SJCRH30 (cell line): ENCODE measurements at regions not wholly inside any gene's neighbourhood (a gene's known extent, or its start where the extent isn't known, plus 50 kb on each side); places are given as distances from the start of the nearest gene placed in this dataset.
"Not testable (repeated sequence)": the region's sequence is repeated elsewhere in the genome, so short reads cannot be mapped to it uniquely, and the experiment has no call there.

Experiments
- DNase-seq, 2 experiments: peaks; one replicate each; pipeline ENCODE4 v3.0.0-alpha.2; 2015 to 2020
- H3K27ac ChIP-seq: fragments of 250-450 bp; sonication (Bioruptor Pico); 2 replicates; pipeline ENCODE4 v1.5.1; 2020; ENCODE audit warnings: mild to moderate bottlenecking, moderate library complexity
- H3K27me3 ChIP-seq: fragments of 250-450 bp; sonication (Bioruptor Pico); 2 replicates; pipeline ENCODE4 v1.5.1; 2020; ENCODE audit warnings: mild to moderate bottlenecking, moderate library complexity
- H3K36me3 ChIP-seq: fragments of 250-450 bp; sonication (Bioruptor Pico); 2 replicates; pipeline ENCODE4 v1.5.1; 2020; ENCODE audit warnings: mild to moderate bottlenecking, moderate library complexity
- H3K4me1 ChIP-seq: fragments of 250-450 bp; sonication (Bioruptor Pico); 2 replicates; pipeline ENCODE4 v1.5.1; 2020; ENCODE audit warnings: mild to moderate bottlenecking, moderate library complexity
- H3K4me3 ChIP-seq: fragments of 250-450 bp; sonication (Bioruptor Pico); 2 replicates; pipeline ENCODE4 v1.5.1; 2020; ENCODE audit warnings: mild to moderate bottlenecking, moderate library complexity
- H3K9me3 ChIP-seq: fragments of 250-450 bp; sonication (Bioruptor Pico); replicated peaks from 2 replicates; pipeline ENCODE4 v1.5.1; 2020; ENCODE audit warnings: mild to moderate bottlenecking, moderate library complexity

DNA sequence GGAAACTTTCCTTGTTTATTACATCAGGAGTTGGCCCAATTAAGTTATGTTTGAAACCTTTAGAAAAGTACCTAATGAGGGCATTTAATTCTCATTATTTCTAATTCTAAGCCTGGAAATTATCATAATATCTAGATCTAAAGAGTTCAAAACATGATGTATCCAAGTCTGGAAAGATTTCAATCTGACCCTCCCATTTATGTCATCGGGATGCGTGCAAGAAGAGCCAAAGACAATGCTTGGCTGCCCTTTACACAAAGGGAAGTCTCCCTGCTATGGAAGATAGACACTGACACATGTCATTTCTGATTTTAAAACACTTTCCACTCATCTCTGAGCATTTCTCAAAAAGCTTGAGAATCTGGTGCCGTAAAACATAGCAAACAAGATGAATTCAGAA lies 222.4 kb downstream of the ANTXR2 start:
- no peak overlapping the region for H3K27ac ChIP-seq
- no peak for DNase-seq
- no peaks in the 10 kb centered on the region for H3K9me3 ChIP-seq
- H3K4me1 ChIP-seq: peaks cover 9% of the 10 kb centered on the region
- no peaks in the 10 kb centered on the region for H3K36me3 ChIP-seq
- H3K27me3 ChIP-seq: no peaks in the 10 kb centered on the region
- H3K4me3 ChIP-seq: no peak overlapping the region

GRCh38 chr4:79848329-79848728 lies 224.7 kb downstream of the ANTXR2 start:
- DNase-seq: no peak
- H3K9me3 ChIP-seq: no peaks in the 10 kb centered on the region; the same call in 1 of the 2 replicates

GRCh38 chr4:79847411-79847810 lies 225.6 kb downstream of the ANTXR2 start:
- Histone ChIP-seq H3K4me3 (no peak overlapping the region), H3K36me3 (no peaks in the 10 kb centered on the region), H3K27ac (no peak overlapping the region), H3K4me1 (peaks cover 4% of the 10 kb centered on the region), H3K9me3 (no peaks in the 10 kb centered on the region; the same call in none of the 2 replicates), H3K27me3 (no peaks in the 10 kb centered on the region)
- DNase-seq: no peak

More at GRCh38 chr4:79848329-79848728, 224.7 kb downstream of the ANTXR2 start:
- no peak overlapping the region for H3K27ac ChIP-seq
- no peaks in the 10 kb centered on the region for H3K36me3 ChIP-seq
- H3K4me3 ChIP-seq: no peak overlapping the region
- no peaks in the 10 kb centered on the region for H3K27me3 ChIP-seq
- peaks cover 9% of the 10 kb centered on the region for H3K4me1 ChIP-seq

GRCh38 chr4:79842162-79842561 lies 230.9 kb downstream of the ANTXR2 start:
- Histone ChIP-seq H3K4me1 (no peaks in the 10 kb centered on the region), H3K27ac (no peak overlapping the region), H3K36me3 (no peaks in the 10 kb centered on the region), H3K4me3 (no peak overlapping the region), H3K9me3 (peaks cover 6% of the 10 kb centered on the region), H3K27me3 (no peaks in the 10 kb centered on the region)
- no peak for DNase-seq

GRCh38 chr4:79833857-79834256 lies 239.2 kb downstream of the ANTXR2 start:
- no peaks in the 10 kb centered on the region for H3K9me3 ChIP-seq

DNA sequence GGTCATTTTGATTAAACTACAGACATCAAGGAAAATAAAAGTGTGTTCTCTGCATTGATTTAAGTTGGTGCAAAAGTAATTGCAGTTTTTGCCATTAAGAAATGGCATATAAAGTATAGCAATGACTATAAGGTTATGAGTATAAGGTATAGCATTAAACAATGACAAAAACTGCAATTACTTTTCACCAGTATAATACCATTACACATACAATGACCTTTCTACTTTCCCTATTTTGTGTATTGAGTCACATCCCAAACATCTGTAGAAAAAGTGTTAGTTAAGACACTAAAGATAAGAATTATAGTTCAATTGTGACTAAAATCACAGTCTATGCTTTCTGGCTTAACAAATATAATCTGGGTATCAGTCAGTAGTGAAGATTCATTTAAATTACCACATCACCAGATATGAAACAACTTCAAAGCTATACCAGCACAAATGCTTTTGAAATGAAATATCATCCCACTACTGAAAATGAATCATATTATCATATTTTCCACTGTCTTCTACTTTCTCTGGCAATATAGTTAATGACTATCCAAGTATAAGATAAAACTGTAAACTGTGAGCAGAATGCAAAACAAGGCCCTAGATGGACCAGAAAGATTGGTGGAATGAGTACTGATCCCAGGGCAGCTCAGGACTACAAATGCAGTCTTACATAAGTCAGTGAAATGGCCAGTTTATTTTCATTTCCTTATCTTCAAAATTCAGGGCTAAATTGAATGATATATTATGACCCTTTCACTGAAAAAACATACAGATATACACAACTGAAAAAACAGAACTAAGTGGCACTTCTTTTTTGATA lies 241.1 kb downstream of the ANTXR2 start:
- H3K27me3 ChIP-seq: no peaks in the 10 kb centered on the region
- no peaks in the 10 kb centered on the region for H3K9me3 ChIP-seq
- H3K4me3 ChIP-seq: no peak overlapping the region
- no peak overlapping the region for H3K27ac ChIP-seq
- no peaks in the 10 kb centered on the region for H3K36me3 ChIP-seq
- no peaks in the 10 kb centered on the region for H3K4me1 ChIP-seq
- no peak for DNase-seq

More at GRCh38 chr4:79833857-79834256, 239.2 kb downstream of the ANTXR2 start:
- no peak overlapping the region for H3K27ac ChIP-seq
- no peaks in the 10 kb centered on the region for H3K4me1 ChIP-seq
- H3K4me3 ChIP-seq: no peak overlapping the region
- H3K36me3 ChIP-seq: no peaks in the 10 kb centered on the region
- DNase-seq: no peak
- H3K27me3 ChIP-seq: no peaks in the 10 kb centered on the region

GRCh38 chr4:79831119-79831528 lies 241.9 kb downstream of the ANTXR2 start:
- Histone ChIP-seq H3K36me3 (no peaks in the 10 kb centered on the region), H3K9me3 (no peaks in the 10 kb centered on the region), H3K4me1 (no peaks in the 10 kb centered on the region), H3K27ac (no peak overlapping the region), H3K4me3 (no peak overlapping the region), H3K27me3 (no peaks in the 10 kb centered on the region)
- DNase-seq: no peak

DNA sequence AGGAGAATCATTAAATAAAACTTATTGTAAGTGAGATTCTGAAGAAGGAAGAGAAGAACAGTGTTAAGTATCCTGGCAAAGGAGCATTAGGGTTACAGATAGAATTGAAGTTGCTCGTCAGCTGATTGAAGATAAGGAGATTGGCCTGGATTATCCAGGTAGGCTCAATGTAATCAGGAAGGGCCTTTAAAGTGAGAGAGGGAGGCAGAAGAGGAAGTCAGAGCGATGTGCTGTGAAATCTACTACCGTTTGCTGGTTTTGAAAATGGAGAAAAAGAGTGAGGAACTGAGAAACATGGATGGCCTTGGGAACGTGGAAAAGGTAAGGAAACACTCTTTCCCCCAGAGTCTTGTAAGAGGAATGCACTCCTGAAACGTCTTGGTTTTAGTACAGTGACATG lies 245.7 kb downstream of the ANTXR2 start:
- H3K27me3 ChIP-seq: no peaks in the 10 kb centered on the region
- no peak overlapping the region for H3K27ac ChIP-seq
- H3K9me3 ChIP-seq: no peaks in the 10 kb centered on the region
- H3K36me3 ChIP-seq: no peaks in the 10 kb centered on the region
- DNase-seq: no peak
- no peak overlapping the region for H3K4me3 ChIP-seq
- no peaks in the 10 kb centered on the region for H3K4me1 ChIP-seq

DNA sequence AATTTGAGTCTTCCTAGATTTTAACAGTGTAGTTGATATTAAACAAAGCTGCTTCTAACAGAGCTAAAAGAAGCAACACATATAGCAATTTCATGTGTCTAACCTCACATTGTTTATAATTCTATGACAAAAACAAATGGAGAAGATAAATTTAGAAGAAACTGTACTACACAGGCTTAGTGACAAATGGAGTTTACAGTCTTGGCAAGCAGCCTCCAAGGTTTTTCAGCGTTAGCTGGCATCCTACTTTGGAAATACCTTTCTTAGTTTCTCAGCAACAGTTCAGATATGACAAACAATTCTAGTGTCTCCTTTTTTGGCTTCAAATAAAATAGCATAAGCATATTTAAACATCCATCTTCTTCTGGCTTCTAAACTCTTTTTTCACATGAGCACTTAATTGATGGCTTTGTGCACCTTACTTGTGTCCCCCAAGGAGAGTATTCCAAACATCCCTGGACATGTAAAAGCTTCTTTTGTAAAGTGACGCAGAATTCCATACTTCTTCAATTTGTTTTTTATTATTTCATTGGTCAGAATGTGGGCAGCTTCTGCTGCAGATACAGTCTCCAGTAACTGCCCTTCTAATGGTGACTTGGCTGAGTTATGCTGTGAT lies 249.8 kb downstream of the ANTXR2 start:
- Histone ChIP-seq H3K9me3 (no peaks in the 10 kb centered on the region), H3K27ac (no peak overlapping the region), H3K4me1 (no peaks in the 10 kb centered on the region), H3K36me3 (no peaks in the 10 kb centered on the region), H3K27me3 (no peaks in the 10 kb centered on the region; the same call in 1 of the 2 replicates), H3K4me3 (no peak overlapping the region)
- no peak for DNase-seq

GRCh38 chr4:79820427-79820826 lies 252.6 kb downstream of the ANTXR2 start:
- no peaks in the 10 kb centered on the region; the same call in 1 of the 2 replicates for H3K27me3 ChIP-seq
- no peaks in the 10 kb centered on the region; the same call in 1 of the 2 replicates for H3K9me3 ChIP-seq
- H3K4me3 ChIP-seq: no peak overlapping the region
- no peak overlapping the region for H3K27ac ChIP-seq
- no peaks in the 10 kb centered on the region for H3K4me1 ChIP-seq
- DNase-seq: no peak
- H3K36me3 ChIP-seq: no peaks in the 10 kb centered on the region

GRCh38 chr4:79807933-79808332 lies 265.1 kb downstream of the ANTXR2 start:
- not testable (repeated sequence) for H3K27ac ChIP-seq, H3K36me3 ChIP-seq, H3K4me1 ChIP-seq, H3K27me3 ChIP-seq, H3K9me3 ChIP-seq, H3K4me3 ChIP-seq, DNase-seq

- H3K4me1 ChIP-seq: no peaks in the 10 kb centered on the region
- no peak overlapping the region for H3K27ac ChIP-seq
- no peaks in the 10 kb centered on the region for H3K27me3 ChIP-seq
- no peaks in the 10 kb centered on the region for H3K36me3 ChIP-seq
- DNase-seq: no peak
- H3K4me3 ChIP-seq: no peak overlapping the region
- H3K9me3 ChIP-seq: no peaks in the 10 kb centered on the region
These were observed 275.0 kb downstream of the ANTXR2 start for GRCh38 chr4:79798047-79798446.

GRCh38 chr4:79796948-79797347 lies 276.1 kb downstream of the ANTXR2 start:
- Histone ChIP-seq H3K36me3 (no peaks in the 10 kb centered on the region), H3K27me3 (no peaks in the 10 kb centered on the region), H3K9me3 (no peaks in the 10 kb centered on the region), H3K4me1 (no peaks in the 10 kb centered on the region), H3K27ac (no peak overlapping the region), H3K4me3 (no peak overlapping the region)
- peak in 1 of 2 experiments; percentile 16 for DNase-seq

DNA sequence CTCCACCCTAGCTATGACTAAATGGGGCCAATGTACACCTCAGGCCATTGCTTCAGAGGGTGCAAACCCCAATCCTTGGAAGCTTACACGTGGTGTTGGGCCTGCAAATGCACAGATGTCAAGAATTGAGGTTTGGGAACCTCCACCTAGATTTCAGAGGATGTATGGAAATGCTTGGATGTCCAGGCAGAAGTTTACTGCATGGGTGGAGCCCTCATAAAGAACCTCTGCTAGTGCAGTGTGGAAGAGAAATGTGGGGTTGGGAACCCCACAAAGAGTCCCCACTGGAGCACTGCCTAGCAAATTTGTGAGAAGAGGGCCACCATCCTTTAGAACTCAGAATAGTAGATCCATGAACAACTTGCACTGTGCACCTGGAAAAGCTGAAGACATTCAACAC lies 284.1 kb downstream of the ANTXR2 start:
- Histone ChIP-seq H3K4me3 (no peak overlapping the region), H3K9me3 (no peaks in the 10 kb centered on the region), H3K27ac (no peak overlapping the region), H3K36me3 (no peaks in the 10 kb centered on the region), H3K27me3 (no peaks in the 10 kb centered on the region), H3K4me1 (no peaks in the 10 kb centered on the region)
- no peak for DNase-seq

DNA sequence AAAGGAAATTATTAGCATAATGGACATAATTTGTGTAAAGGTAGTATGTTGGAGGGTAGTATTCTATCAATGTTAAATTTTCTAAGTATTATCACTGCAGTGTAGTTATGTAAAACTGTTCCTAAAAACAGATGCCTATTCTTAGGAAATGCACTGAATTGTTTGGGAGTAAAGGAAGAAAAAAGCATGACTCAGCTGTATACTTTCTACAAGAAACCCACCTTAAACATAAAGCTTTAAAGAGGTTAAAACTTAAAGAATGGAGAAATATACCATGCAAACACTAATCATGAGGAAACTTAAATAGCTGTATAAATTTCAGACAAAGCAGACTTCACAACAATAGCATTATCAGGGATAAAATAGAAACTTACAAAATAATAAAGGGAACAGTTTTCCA lies 292.9 kb downstream of the ANTXR2 start:
- no peak for DNase-seq
- Histone ChIP-seq H3K27ac (no peak overlapping the region), H3K4me1 (no peaks in the 10 kb centered on the region), H3K4me3 (no peak overlapping the region), H3K36me3 (no peaks in the 10 kb centered on the region), H3K27me3 (no peaks in the 10 kb centered on the region), H3K9me3 (no peaks in the 10 kb centered on the region)
